Peyer's patch (tissue), 4 donors: ENCODE measurements at regions not wholly inside any gene's neighbourhood (a gene's known extent, or its start where the extent isn't known, plus 50 kb on each side); places are given as distances from the start of the nearest gene placed in this dataset.

ENCODE experiments used
- DNase-seq, 3 donors: peaks; one replicate each; pipeline ENCODE4 v3.0.0-alpha.2; 2017 to 2019
- H3K27ac ChIP-seq, 4 donors: fragments of 200-600 bp; sonication (generic); one replicate each; pipeline ENCODE4 v1.5.1; 2016 to 2019
- H3K27me3 ChIP-seq, 2 donors: fragments of 200-600 bp; sonication (generic); one replicate each; pipeline ENCODE4 v1.5.1; 2019
- H3K36me3 ChIP-seq, 3 donors: fragments of 200-600 bp; sonication (generic); one replicate each; pipeline ENCODE4 v1.5.1; 2016 to 2019
- H3K4me1 ChIP-seq, 4 donors: fragments of 200-600 bp; sonication (generic); one replicate each; pipeline ENCODE4 v1.5.1; 2016 to 2019
- H3K4me3 ChIP-seq, 4 donors: fragments of 200-600 bp; sonication (generic); 1 replicate in 3 of 4; 2 replicates in 1 of 4; pipeline ENCODE4 v1.5.1; 2016 to 2019; ENCODE audit warnings: mild to moderate bottlenecking in 1 of 4
- H3K9me3 ChIP-seq, 4 donors: fragments of 200-600 bp; sonication (generic); one replicate each; pipeline ENCODE4 v1.5.1; 2016 to 2019; ENCODE audit warnings: mild to moderate bottlenecking in 1 of 4
- CTCF ChIP-seq, 6 experiments: fragments of 450-650 bp in 4 of 6; fragments of 200-600 bp in 2 of 6; sonication (generic) in 1 of 6; IDR thresholded peaks; one replicate each; pipeline ENCODE4 v1.5.1; 2017 to 2019; ENCODE audit warnings: antibody characterized with exemption in 6 of 6, mild to moderate bottlenecking in 3 of 6, moderate library complexity in 1 of 6
- POLR2A ChIP-seq, 2 donors: fragments of 450-650 bp; IDR thresholded peaks; one replicate each; pipeline ENCODE4 v1.5.1; 2017; ENCODE audit warnings: antibody characterized with exemption in 2 of 2, mild to moderate bottlenecking in 2 of 2, moderate library complexity in 2 of 2

GRCh38 chr7:41312235-41312634 is 390.7 kb downstream of the INHBA start:
- Histone ChIP-seq H3K9me3 (no peaks in the 10 kb centered on the region), H3K27ac (no peak overlapping the region), H3K4me1 (peaks cover 0 to 3% (median 0%) of the 10 kb centered on the region in 4 donors), H3K27me3 (no peaks in the 10 kb centered on the region), H3K36me3 (no peaks in the 10 kb centered on the region), H3K4me3 (no peak overlapping the region)
- TF ChIP-seq CTCF (IDR thresholded peaks at IDR 0.05) (no peak), POLR2A (IDR thresholded peaks at IDR 0.05) (no peak)
- no peak for DNase-seq

GRCh38 chr7:41311301-41311700 is 391.6 kb downstream of the INHBA start:
- no peak for TF ChIP-seq POLR2A (IDR thresholded peaks at IDR 0.05)
- no peak for TF ChIP-seq CTCF (IDR thresholded peaks at IDR 0.05)
- Histone ChIP-seq H3K27me3 (no peaks in the 10 kb centered on the region), H3K36me3 (no peaks in the 10 kb centered on the region), H3K4me3 (no peak overlapping the region), H3K27ac (no peak overlapping the region), H3K4me1 (no peaks in the 10 kb centered on the region), H3K9me3 (no peaks in the 10 kb centered on the region)
- no peak for DNase-seq

DNA sequence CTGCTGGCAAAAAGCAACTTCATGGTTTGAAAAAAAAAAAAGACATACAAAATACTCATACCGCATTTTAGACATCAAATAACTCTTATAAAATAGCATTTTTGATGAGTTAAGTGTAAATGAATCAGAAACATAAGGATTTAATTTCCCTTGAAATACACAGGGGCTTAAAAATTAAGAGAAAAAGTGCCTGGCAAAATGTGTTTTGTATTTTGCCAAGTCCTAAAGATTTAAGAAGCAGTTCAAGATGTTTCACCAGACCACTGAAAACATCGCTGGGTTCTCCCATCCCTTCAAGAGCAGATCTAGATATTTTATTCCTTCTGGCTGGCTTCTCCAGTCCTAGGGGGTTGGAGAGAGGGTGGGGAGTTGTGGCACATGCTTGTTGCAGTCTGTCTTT is 396.4 kb downstream of the INHBA start:
- Histone ChIP-seq H3K36me3 (no peaks in the 10 kb centered on the region), H3K27ac (no peak overlapping the region), H3K4me3 (no peak overlapping the region), H3K9me3 (no peaks in the 10 kb centered on the region), H3K27me3 (no peaks in the 10 kb centered on the region), H3K4me1 (no peaks in the 10 kb centered on the region)
- DNase-seq: no peak
- TF ChIP-seq POLR2A (IDR thresholded peaks at IDR 0.05) (no peak), CTCF (IDR thresholded peaks at IDR 0.05) (no peak)

- no peaks in the 10 kb centered on the region for H3K9me3 ChIP-seq
- no peaks in the 10 kb centered on the region for H3K27me3 ChIP-seq
- no peaks in the 10 kb centered on the region for H3K4me1 ChIP-seq
- no peak for TF ChIP-seq CTCF (IDR thresholded peaks at IDR 0.05)
- TF ChIP-seq POLR2A (IDR thresholded peaks at IDR 0.05): no peak
- DNase-seq: no peak
- no peak overlapping the region for H3K4me3 ChIP-seq
- H3K36me3 ChIP-seq: no peaks in the 10 kb centered on the region
- no peak overlapping the region for H3K27ac ChIP-seq
Observed at GRCh38 chr7:41305001-41305400, 397.9 kb downstream of the INHBA start.

DNA sequence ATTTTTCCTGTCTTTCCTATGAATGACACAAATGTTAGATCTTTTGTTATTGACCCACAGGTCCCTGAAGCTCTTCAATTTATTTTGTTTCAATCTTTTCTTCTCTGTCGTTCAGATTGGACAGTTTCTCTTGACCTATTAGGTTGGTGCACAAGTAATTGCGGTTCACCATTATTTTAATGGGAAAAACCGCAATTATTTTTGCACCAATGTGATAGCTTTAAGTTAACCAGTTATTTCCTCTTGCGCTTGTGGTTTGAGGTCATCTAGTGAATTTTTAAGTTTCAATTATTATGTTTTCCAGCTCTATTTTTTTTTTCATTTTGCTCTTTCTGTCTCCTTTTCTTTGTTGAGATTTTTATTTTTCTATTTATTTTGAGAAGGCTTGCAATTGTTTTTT is 399.2 kb downstream of the INHBA start:
- H3K27ac ChIP-seq: no peak overlapping the region
- H3K4me3 ChIP-seq: no peak overlapping the region
- H3K9me3 ChIP-seq: no peaks in the 10 kb centered on the region
- no peaks in the 10 kb centered on the region for H3K36me3 ChIP-seq
- no peak for DNase-seq
- no peak for TF ChIP-seq POLR2A (IDR thresholded peaks at IDR 0.05)
- no peak for TF ChIP-seq CTCF (IDR thresholded peaks at IDR 0.05)
- H3K27me3 ChIP-seq: no peaks in the 10 kb centered on the region
- H3K4me1 ChIP-seq: no peaks in the 10 kb centered on the region

DNA sequence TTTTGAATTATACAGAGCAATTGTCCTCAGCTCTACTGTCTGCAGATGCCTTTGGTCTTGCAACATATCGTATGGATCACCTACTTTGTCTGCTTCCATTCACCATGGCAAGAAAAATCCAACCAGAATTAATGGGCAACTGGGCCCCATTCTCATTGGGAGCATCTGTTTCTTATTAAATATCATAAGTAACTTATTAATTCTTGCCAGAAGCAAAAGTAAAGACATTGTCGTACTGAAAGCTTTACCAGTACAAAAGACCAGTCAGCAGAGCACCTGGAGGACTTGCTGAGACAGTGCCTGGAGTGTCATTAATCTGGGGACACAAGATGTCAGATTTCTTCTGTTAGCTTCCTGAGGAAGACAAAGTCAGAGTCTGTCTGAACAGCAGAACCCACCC is 404.5 kb downstream of the INHBA start:
- Histone ChIP-seq H3K9me3 (no peaks in the 10 kb centered on the region), H3K27ac (no peak overlapping the region), H3K36me3 (no peaks in the 10 kb centered on the region), H3K4me3 (no peak overlapping the region), H3K4me1 (no peaks in the 10 kb centered on the region), H3K27me3 (no peaks in the 10 kb centered on the region)
- TF ChIP-seq POLR2A (IDR thresholded peaks at IDR 0.05) (no peak), CTCF (IDR thresholded peaks at IDR 0.05) (no peak)
- DNase-seq: no peak
